Fibroblast of skin of back (primary cell): ENCODE measurements at regions not wholly inside any gene's neighbourhood (a gene's known extent, or its start where the extent isn't known, plus 50 kb on each side); places are given as distances from the start of the nearest gene placed in this dataset.
A peak's percentile ranks its signal among the peaks of the same experiment; 100 is the strongest.

Experiments
- DNase-seq: peaks from one replicate; pipeline ENCODE4 v3.0.0-alpha.2; 2013

DNA sequence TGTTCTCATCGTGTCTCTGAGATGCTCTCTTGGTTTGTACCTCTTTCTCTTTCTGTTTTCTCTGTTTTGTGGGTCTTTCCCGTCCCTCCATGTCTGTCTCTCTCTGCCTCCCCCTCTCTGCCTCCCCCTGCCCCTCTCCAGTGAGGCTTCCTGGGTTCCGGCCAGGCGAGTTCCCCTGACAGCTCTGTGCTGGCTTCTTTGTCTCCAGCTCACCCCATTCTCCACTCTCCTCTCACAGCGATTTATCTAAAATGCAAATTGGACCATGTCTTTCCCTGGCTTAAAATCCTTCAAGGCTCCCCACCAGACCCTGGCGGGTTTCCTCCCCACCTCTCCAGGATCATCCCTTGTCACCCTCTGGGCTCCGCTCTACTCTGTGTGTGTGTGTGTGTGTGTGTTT lies 202.4 kb upstream of the POU3F1 start:
- no peak for DNase-seq

- peak; percentile 22 for DNase-seq
Observed at GRCh38 chr1:38246955-38247952, 200.7 kb upstream of the POU3F1 start.

DNA sequence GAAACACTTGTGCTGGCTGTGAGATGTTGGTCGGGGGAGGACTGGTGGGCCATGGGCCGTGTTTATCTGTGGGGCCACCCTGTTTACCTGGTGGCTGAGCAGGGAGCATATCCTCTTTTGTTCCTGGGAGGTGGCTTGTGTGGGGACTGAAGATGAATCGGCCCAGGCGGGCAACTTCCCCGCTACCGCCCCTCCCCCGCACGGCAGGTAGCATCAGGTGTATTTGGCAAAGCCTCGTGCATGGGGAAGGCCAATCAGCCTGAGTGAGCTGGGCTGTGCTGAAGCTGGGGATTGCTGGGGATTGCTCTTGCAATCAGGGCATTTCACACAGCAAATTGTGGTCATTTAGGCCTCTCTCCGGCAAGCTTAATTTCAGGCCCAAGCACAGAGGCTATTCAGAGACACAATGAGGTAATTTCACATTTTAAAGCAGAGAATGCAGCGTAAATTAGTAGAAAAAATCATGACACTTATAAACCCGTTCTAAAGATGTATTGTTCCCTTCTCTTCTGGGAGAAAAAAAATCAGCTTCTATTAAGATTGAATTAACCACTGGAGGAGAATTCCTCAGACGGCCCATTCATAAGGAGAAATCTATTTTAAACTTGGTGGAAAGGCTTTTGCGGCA lies 197.7 kb upstream of the POU3F1 start:
- DNase-seq: no peak

DNA sequence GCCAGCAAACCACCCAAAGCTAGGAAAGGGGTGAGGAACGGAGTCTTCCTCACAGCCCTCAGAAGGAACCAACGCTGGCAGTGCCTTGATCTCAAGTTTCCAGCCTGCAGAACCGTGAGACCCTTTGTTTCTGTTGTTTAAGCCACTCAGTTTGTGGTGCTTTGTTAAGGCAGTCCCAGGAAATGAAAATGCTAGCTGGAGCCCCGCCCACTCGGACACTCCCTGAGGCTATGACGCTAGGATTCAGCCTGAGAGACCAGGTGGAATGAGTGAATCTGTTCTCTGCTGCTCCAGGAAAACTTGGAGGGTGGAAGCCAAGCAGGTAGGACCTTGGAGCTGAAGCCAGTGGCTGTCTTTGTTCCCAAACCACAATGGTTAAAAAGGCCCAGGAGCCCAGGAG lies 196.5 kb upstream of the POU3F1 start:
- DNase-seq: no peak

GRCh38 chr1:38242506-38242905 lies 195.9 kb upstream of the POU3F1 start:
- DNase-seq: no peak

DNA sequence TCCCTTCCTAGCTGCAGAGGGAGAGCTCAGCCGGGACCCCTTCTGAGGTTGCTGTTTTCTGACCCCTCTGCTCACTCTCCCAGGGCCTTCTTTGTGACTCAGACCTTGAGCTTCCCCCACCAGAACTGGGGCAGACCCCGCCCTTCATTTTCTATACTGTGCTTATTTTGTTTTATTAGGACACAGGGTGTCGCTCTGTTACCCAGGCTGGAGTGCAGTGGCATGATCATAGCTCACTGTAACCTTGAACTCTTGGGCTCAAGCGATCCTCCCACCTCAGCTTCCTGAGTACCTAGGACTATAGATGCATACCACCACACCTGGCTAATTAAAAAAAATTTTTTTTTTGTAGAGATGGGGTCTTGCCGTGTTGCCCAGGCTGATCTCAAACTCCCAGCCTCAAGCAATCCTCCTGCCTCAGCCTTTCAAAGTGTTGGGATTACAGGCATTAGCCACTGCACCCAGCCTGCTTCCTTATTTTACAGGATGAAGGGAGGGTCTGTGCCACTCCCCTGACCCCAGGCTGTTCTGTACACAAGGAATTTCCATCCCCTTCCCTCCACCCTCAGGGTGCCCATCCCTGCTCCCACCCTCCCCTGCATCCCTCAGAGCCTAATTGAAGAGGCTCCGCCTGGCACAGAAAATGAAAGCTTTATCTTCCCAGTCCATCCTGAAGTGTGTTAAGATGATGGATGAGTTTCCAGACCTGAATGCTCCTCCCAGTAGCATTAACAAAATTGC lies 195.2 kb upstream of the POU3F1 start:
- DNase-seq: no peak

DNA sequence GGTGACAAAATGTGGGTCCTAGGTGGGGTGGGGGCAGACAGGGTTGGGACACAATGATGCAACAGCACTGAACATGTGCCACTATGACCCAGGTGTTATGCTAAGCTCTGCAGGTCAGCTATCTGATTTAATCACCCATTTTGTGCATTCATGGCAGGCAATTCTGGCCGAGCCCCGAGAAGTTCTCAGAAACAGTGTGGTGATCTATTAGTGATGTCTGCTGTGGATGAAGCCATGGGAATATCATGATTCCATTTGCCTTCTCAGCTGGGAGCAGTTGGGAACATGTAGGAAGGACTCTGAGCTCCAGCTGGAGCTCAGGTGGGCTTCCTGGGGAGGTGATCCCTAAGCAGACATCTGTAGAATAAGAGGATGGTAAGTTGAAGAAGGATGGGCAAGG lies 194.0 kb upstream of the POU3F1 start:
- no peak for DNase-seq

- DNase-seq: no peak
Observed at GRCh38 chr1:38239258-38239835, 192.8 kb upstream of the POU3F1 start.

DNA sequence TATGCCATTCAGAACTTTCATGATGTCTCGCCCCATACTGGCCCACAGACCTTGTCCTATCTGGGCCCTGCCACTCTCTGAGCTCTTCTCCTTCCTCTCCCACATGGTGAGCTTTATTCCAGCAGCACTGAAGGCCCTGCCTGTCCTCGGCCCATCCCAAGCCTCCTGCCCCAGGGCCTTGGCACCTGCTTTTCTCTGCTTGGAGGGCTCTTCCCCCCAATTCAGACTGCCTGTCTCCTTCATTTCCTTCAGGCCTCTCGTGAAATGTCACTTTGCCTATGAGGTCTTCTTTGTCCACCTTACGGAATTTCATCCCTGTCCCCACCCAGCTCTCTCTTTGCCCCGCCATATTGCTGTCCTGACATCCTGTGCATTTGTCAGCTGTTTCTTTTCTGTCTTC lies 191.7 kb upstream of the POU3F1 start:
- no peak for DNase-seq

DNA sequence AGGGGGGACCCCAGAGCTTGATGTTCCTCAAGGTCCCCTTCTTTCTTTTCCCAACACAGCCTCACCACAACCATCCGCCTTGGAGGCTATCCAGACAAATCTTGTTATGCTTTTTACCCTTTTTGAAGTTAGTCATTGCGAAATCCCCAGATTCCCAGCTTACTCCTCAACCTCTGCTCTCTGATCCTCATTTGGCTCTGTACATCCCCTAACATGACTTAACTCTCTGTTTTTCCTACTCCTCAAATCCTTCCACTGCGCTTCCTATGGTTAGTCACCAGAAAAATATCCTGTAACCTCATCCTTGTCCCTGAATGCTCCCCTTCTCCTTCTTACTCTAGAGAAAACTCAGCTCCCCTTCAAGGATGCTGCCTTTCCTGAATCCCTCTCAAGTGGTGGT lies 189.1 kb upstream of the POU3F1 start:
- peak; percentile 95 for DNase-seq

DNA sequence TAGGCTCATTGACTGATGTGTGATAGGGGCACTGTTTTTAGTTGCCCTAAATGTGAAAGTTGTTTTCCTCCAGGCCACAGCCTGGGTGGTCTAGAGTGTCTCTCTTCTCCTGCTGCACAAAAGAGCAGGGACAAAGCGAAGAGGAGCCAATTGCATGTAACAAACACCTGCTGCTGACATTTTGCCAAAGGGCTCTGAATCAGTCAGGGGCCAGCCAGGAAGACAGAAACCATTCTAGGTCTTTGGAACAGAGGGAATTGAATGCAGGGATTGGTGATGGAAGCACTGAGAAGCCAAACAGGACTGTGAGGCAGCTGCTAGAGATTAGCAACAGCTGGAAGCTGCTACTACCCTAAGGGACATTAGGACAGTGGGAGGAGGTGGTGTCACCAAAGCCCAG lies 185.3 kb upstream of the POU3F1 start:
- no peak for DNase-seq

- no peak for DNase-seq
Observed at GRCh38 chr1:38228718-38229117, 182.1 kb upstream of the POU3F1 start.

GRCh38 chr1:38225745-38226144 lies 179.2 kb upstream of the POU3F1 start:
- DNase-seq: no peak

GRCh38 chr1:38223391-38223790 lies 176.8 kb upstream of the POU3F1 start:
- DNase-seq: no peak

- peak; percentile 69 for DNase-seq
Observed at GRCh38 chr1:38222891-38223290, 176.3 kb upstream of the POU3F1 start.

- DNase-seq: peak; percentile 96
Observed at GRCh38 chr1:38221006-38221649, 174.5 kb upstream of the POU3F1 start.

GRCh38 chr1:38217316-38217715 lies 170.7 kb upstream of the POU3F1 start:
- DNase-seq: no peak

GRCh38 chr1:38213646-38214434 lies 167.2 kb upstream of the POU3F1 start:
- DNase-seq: no peak

DNA sequence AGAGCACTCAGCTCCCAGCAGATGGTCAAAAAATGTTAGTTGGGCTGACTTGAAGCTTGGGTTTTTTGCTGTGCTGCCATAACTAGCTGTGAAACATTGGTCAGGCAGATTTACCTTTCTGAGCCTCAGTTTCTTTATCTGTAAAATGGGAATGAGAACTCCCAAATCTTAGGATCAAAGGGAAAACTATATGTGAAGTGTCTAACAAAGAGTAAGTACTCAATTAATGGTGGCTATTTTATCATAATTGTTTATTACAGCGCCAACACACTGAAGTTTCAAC lies 164.2 kb upstream of the POU3F1 start:
- no peak for DNase-seq

DNA sequence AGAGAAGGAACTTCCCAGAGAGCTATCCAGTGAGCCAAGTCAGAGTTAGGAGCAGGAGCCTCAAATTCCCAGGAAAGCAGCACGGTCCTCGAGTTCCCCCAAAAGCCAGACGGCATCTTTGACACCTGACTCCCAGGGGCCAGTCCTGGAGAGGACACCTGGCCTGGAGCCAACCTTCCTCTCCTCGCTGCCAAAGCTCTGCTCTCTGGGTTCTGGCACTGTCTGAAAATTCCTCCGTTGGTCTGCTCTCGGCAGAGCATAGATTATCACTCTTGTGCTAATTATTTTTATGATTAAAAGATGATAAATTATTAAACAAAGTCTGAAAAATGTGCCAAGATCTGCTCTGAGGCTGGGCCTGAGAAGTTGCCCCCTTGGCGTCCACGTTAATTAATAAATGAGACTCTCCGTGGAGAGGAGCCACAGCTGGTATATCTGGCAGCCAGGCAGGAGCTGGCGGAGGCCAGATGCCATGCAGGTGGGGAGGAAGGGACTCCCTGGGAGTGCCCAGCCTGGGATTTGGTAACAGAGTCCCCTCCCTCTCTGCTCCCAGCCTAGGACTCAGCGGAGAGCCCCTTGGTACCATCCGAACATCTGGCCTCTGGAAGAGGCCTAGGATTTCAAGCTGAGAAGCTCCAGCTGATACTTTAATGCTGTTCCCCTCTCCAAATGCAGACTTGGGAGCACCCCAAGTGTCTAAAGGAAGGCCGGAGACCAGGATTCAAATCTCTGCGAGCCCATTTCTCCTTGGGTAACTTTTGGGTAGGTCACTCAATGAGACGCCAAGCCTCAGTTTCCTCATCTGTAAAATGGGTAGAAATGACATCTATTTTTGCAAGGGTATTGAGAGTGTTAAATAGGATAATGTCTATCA lies 163.7 kb upstream of the POU3F1 start:
- DNase-seq: no peak
